Lung (tissue), 11 donors: ENCODE measurements at regions not wholly inside any gene's neighbourhood (a gene's known extent, or its start where the extent isn't known, plus 50 kb on each side); places are given as distances from the start of the nearest gene placed in this dataset.

Experiments used
- ATAC-seq: fragments of 200-7000 bp; cut with Tn5 transposase; one replicate; pipeline ENCODE4 v1.9.1; 2020; ENCODE audit warnings: moderate number of reproducible peaks; ENCODE audit not compliant: insufficient read depth, low FRiP score
- DNase-seq, 3 donors: peaks; one replicate each; pipeline ENCODE4 v3.0.0-alpha.2; 2013 to 2017
- H3K27ac ChIP-seq, 2 donors: one replicate each; pipeline ENCODE4 v1.5.1; 2013; ENCODE audit warnings: mild to moderate bottlenecking in 2 of 2, moderate library complexity in 2 of 2, control low read depth in 1 of 2, inconsistent platforms in 1 of 2, low read depth in 1 of 2, low read length in 1 of 2
- H3K27me3 ChIP-seq, 3 donors: one replicate each; pipeline ENCODE4 v1.5.1; 2013; ENCODE audit warnings: low read length in 2 of 3; ENCODE audit not compliant: control insufficient read depth in 3 of 3, insufficient read depth in 3 of 3
- H3K36me3 ChIP-seq, 4 donors: one replicate each; pipeline ENCODE4 v1.5.1; 2013; ENCODE audit warnings: low read length in 4 of 4, mild to moderate bottlenecking in 1 of 4, moderate library complexity in 1 of 4; ENCODE audit not compliant: control insufficient read depth in 4 of 4, insufficient read depth in 4 of 4
- H3K4me1 ChIP-seq, 5 donors: one replicate each; pipeline ENCODE4 v1.5.1; 2013; ENCODE audit warnings: low read length in 5 of 5, mild to moderate bottlenecking in 2 of 5, moderate library complexity in 1 of 5; ENCODE audit not compliant: control insufficient read depth in 5 of 5, insufficient read depth in 5 of 5
- H3K4me3 ChIP-seq: one replicate; pipeline ENCODE4 v1.5.1; 2013; ENCODE audit warnings: mild to moderate bottlenecking, control low read depth, moderate library complexity
- H3K9ac ChIP-seq, 2 donors: one replicate each; pipeline ENCODE4 v1.5.1; 2013; ENCODE audit warnings: low read length in 2 of 2, control low read depth in 1 of 2; ENCODE audit not compliant: insufficient read depth in 1 of 2
- H3K9me3 ChIP-seq, 4 donors: one replicate each; pipeline ENCODE4 v1.5.1; 2013; ENCODE audit warnings: low read length in 3 of 4, mild to moderate bottlenecking in 1 of 4, moderate library complexity in 1 of 4; ENCODE audit not compliant: control insufficient read depth in 4 of 4, insufficient read depth in 3 of 4
- CTCF ChIP-seq: IDR thresholded peaks from 2 replicates; pipeline ENCODE4 v1.5.1; 2012; ENCODE audit warnings: mild to moderate bottlenecking; ENCODE audit errors: control extremely low read depth, extremely low read depth
- WGBS, 2 donors: extraction: QIAGEN DNeasy Blood & Tissue Kit; methylation state at CpG; one replicate each; pipeline ENCODE4 v1.1.7; 2013; 5-methylcytosine and 5-hydroxymethylcytosine counted together
- donor health status: control.
- donor health status: control.
- donor health status: Bipolar disorder and iron deficiency.
- donor health status: healthy.
- donor health status: DM: yes; HTN: yes; CAD: no.

GRCh38 chr4:188463909-188464308, 324.7 kb downstream of the TRIML1 start:
- 72 to 77% methylated on average over 2 of the region's 2 CpGs for WGBS, 2 donors
- Histone ChIP-seq H3K9ac (no peak overlapping the region), H3K4me3 (no peak overlapping the region), H3K4me1 (no peaks in the 10 kb centered on the region), H3K27me3 (no peaks in the 10 kb centered on the region), H3K9me3 (peaks cover 0 to 3% (median 0%) of the 10 kb centered on the region in 4 donors), H3K27ac (no peak overlapping the region), H3K36me3 (no peaks in the 10 kb centered on the region)
- no peak for TF ChIP-seq CTCF
- DNase-seq (no peak), ATAC-seq (no peak)

GRCh38 chr4:188466001-188466400, 326.8 kb downstream of the TRIML1 start:
- no peak overlapping the region for H3K9ac ChIP-seq
- no peak for ATAC-seq
- WGBS, 2 donors: 23 to 49% methylated on average over 1 of the region's 1 CpG

GRCh38 chr4:188484256-188484655, 345.0 kb downstream of the TRIML1 start:
- H3K27me3 ChIP-seq: no peaks in the 10 kb centered on the region
- DNase-seq: no peak
- H3K9me3 ChIP-seq: peaks cover 0 to 2% (median 0%) of the 10 kb centered on the region in 4 donors
- H3K36me3 ChIP-seq: no peaks in the 10 kb centered on the region
- TF ChIP-seq CTCF: no peak
- no peak overlapping the region for H3K4me3 ChIP-seq
- no peak overlapping the region for H3K27ac ChIP-seq
- no peak for ATAC-seq
- H3K4me1 ChIP-seq: no peaks in the 10 kb centered on the region
- no peak overlapping the region for H3K9ac ChIP-seq
- WGBS, 2 donors: 63 to 66% methylated on average over 5 of the region's 5 CpGs

More at GRCh38 chr4:188466001-188466400, 326.8 kb downstream of the TRIML1 start:
- peaks cover 0 to 3% (median 0%) of the 10 kb centered on the region in 4 donors for H3K9me3 ChIP-seq
- no peak for TF ChIP-seq CTCF
- H3K4me1 ChIP-seq: no peaks in the 10 kb centered on the region
- DNase-seq: peak in 2 of 3 donors; percentile 8 to 29
- no peak overlapping the region for H3K4me3 ChIP-seq
- no peaks in the 10 kb centered on the region for H3K27me3 ChIP-seq
- H3K27ac ChIP-seq: no peak overlapping the region
- H3K36me3 ChIP-seq: no peaks in the 10 kb centered on the region

GRCh38 chr4:188485906-188486305, 346.7 kb downstream of the TRIML1 start:
- ATAC-seq (no peak), DNase-seq (peak in 1 of 3 donors; percentile 12)
- Histone ChIP-seq H3K9ac (peak overlapping the region in 1 of 2 donors; percentile 32), H3K27ac (no peak overlapping the region), H3K4me3 (no peak overlapping the region), H3K27me3 (no peaks in the 10 kb centered on the region), H3K36me3 (no peaks in the 10 kb centered on the region), H3K4me1 (no peaks in the 10 kb centered on the region), H3K9me3 (peaks cover 0 to 2% (median under 1%) of the 10 kb centered on the region in 4 donors)
- 70 to 75% methylated on average over 5 of the region's 5 CpGs for WGBS, 2 donors
- no peak for TF ChIP-seq CTCF
